ENCODE measurements at regions not wholly inside any gene's neighbourhood (a gene's known extent, or its start where the extent isn't known, plus 50 kb on each side); places are given as distances from the start of the nearest gene placed in this dataset.
"Not testable (repeated sequence)": the region's sequence is repeated elsewhere in the genome, so short reads cannot be mapped to it uniquely, and the experiment has no call there.

DNA sequence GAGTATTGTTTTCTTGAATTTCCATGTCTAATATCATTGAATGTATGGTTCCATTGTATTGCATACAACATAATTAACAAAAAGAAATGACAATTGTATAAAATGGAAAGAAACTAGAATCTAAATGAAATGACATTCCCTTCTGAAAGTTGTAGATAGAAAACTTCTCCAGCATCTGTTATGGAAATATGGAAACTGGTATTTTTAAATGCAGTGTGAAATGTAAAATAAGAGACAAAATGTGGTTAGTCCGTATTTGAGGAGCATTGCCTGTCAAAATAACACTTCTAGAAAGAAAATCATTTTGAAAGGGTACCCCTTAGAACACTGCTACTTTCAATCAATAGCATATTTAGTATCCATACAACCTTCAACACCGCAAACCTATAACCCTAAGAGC lies 286.3 kb upstream of the CELF2 start:
- DNase-seq: no peak

DNA sequence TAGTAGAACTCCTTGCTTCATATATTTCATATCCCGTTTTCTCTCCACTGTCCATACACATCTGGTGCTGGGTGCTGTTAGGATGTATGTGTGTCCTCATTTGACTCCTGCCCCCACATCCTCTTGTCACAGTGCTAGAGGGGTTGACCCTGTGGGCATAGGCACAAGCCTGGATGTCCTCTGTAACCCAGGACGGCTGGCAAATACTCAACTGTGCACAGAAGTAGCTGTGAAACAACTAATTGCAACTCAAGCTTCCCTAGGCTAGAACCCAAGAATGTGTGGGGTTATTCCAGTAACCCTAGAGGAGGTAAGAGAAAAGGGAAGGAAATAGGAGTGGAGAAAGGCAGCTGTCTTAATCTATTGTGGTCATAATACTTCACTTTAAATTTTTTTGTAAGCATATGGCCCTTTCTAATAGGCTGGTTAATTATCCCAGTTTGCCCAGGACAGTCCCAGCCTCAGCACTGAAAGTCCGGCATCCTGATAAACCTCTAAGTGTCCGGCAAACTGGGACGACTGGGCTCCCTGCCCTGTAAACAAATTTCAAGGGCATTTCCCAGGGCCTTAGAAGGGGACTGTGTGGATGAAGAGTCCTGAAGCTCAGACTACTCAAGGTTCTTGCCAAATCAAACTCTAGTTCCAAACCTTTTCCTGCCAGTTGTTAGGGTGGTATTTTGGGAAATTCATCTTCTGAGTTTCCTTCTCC lies 283.2 kb upstream of the CELF2 start:
- DNase-seq: no peak

DNA sequence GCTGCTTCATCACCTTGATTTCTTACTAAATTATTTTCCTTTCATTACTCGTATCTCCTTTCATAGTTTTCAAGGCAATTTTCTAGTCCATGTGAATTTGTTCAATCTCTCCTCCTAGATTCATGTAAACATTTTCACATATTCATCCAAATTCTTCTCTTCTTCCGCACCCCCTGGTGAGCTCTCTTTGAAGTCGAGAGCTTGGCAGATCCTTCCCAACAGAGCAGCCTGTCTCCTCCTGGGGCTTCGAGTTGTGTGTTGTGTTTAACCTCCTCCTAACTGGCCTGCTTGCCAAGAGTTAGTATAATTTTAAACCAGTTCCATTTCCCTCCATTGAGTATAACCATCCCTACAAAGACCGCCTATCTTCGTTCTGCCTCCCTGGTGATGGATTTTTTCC lies 272.4 kb upstream of the CELF2 start:
- no peak for DNase-seq

DNA sequence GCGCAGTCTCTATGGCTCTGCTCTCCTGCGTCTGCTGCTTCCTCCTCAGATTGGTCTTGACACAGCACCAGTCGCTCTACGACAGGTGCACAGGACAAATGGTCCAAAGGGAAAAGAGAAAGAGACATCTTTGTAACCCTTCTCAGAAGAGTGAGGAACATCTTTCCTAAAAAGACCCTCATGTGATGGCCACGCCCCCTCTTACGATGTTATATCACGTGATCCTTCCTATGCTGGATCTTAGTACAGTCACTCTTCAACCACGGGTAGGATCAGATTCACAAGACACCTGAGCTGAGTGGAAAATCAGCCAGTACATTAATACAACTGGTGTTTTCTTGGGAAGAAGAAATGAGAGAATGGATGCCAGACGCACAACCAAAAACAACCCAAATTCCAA lies 262.2 kb upstream of the CELF2 start:
- no peak for DNase-seq

DNA sequence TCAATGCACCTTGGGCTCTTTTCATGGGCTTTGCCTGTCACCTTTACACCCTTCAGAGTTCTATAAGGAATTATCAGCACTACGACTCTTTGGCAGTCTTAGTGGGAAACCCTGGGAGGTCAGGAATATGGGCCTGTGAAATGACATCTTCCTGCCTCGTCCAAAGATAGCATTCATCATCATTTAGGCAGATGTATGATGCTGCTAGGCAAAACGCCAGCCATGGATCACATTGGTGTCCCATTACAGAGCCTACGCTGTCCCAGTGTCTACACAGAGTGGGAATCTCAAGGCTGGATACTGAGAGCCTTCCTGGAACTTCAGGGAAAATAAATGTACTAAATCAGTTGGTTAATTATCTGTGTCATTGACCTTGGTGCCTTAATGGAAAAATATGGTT lies 259.4 kb upstream of the CELF2 start:
- DNase-seq: peak; percentile 57

DNA sequence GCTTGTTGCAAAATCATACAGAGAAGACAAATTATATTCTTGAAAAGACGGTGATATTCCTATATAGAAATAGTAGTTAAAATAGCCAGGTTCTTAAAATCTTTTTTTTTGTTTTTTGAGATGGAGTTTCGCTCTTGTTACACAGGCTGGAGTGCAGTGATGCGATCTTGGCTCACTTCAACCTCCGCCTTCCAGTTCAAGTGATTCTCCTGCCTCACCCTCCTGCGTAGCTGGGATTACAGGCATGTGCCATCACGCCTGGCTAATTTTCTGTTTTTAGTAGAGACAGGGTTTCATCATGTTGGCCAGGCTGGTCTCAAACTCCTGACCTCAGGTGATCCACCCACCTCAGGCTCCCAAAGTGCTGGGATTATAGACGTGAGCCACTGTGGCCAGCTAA lies 257.9 kb upstream of the CELF2 start:
- not testable (repeated sequence) for DNase-seq

DNA sequence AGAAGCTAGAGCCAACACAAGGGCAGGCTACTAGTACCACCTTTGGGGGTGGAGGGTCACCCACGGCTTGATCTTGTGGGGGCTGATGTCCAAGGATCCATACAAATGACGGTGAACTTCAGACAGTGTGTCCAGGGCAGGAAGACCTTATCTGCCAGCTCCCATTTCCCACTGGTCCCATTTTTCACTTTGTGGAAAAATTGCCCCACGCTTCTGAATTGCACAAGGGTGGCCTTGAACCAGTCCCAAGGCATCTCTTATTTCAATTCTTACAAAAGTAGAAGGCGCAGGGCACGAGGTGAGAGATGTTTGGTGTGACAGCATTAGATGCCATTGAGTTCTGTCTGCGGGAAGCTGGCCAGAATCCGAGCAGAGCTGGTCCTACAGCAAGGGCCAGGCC lies 252.7 kb upstream of the CELF2 start:
- no peak for DNase-seq

DNA sequence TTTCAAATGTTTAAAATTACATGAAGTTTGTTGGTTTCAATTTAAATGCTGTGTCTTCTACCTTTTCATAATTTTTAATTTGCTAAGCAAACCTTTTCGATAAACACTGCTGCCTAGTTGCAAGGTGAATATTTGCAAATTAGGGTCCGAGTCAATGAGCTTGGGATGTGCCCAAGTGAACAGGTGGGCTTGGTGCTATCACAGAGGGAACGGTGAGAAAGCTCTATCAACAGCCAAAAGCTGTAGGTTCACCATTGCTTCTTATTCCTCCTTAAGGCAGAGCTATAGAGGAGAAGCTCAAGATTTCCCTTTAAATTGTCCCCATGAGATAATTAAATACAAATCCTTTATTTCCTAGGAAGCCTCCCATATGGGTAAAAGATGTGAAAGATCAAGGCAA lies 245.3 kb upstream of the CELF2 start:
- DNase-seq: no peak

DNA sequence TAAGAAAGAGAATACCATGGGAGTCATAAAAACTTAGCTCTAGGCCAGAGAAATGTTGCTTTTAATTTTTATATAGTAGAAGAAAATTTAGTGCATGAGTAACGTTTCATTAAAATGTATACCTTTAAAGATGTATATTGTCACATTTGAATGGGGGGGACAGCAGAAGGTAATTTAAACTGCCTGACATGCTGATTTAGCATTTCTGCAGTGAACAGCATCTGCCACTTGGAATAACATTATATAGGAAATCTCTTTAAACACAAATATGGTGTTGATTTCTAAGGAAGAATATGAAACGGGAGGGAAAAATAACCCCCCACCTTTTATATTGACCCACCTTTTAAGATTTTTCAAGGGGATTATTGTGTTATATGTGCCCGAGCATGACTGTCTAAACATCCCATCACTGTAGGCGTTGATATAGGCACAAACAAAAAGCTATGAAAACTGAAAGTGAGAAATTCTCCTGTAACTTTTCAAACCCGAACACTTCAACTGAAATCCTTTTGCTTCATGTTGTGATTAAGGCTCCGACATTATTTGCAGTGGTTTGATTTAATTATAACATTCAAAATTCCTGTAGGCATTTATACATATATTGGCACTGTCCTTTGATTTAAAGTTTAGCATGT lies 244.7 kb upstream of the CELF2 start:
- no peak for DNase-seq

DNA sequence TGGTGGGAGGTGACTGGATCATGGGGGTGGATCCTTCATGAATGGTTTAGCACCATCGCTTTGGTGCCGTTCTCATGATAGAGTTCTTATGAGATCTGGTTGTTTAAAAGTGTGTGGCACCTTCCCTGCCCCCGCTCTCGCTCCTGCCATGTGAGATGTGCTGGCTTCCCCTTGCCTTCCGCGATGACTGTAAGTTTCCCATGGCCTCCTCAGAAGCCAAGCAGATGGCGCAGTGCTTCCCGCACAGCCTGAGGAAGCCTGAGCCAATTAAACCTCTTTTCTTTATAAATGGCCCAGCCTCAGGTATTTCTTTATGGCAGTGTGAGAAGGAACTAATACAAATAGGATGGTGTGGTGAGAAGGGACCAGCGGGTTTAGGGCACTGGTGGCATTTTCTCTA lies 243.3 kb upstream of the CELF2 start:
- DNase-seq: no peak

DNA sequence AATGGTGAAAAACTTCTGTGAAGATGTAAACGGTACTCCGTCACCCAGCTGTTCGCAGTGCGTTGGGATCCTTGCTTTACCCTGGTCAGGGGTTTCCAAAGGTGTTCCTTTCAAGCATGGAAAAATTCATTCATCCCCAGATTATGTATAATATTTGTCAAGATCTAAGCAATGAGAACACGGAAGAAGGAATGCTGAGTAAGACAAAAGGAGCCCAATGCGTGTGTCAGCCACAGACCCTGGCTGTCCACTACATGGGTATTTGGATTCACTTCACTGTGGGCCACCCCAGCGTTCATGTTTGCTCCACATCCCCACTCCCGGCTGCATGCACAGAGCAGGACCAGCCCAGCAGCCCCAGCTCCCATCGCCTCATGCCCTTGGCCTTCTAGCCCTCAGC lies 241.3 kb upstream of the CELF2 start:
- no peak for DNase-seq

DNA sequence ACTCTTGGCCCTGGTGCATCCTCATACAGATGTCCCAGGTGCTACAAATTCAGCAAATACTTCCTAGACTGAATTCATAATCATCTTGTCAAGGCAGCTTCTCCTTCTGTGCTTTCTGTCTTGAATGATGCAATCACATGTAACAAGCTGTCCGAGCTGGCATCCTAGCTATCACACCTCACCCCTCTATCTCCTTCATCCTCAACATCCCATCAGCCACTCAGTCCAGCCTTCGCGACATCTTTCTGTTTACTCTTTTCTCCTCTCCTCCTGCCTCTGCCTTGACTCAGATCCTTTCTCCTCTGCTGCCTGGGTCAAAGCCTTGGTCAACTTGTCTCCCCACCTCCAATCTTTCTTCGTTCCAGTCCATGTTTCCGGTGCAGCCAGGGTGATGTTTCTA lies 240.4 kb upstream of the CELF2 start:
- no peak for DNase-seq

DNA sequence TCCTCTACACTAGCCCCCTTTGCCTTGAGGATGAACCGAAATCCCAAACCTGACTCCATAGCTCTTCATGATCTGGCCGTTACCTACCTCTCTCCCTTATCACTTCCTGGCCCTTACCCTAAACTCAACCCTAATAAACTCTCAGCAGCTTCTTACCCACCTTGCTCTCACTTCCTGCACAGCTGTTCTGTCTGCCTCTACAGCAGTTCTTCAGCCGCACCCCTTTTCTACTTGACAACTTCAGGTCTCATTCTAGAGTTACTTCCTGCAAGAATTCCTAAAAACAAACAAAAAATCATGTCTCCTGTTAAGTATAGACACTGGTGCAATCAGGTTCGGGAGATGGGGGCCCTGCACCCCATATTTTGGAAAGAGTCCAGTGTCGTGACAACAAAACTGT lies 239.9 kb upstream of the CELF2 start:
- no peak for DNase-seq

DNA sequence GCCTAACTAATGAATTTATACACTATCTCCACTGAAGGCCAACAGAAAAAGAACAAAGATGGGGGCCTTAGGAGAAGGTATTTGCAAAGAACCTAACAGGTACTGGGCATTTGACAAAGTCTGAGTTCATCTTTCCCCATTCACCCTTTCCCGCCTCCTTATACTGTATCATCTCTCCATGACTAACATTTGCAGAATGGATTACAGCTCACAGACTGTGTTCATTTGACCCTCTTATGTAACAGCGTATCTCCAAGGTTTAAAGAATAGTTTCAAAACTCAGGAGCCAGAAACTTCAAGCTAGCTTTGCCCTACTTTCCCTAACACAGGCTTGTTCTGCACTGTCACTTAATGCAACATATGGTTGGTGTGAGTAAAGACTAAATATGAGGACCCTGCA lies 238.7 kb upstream of the CELF2 start:
- DNase-seq: no peak

DNA sequence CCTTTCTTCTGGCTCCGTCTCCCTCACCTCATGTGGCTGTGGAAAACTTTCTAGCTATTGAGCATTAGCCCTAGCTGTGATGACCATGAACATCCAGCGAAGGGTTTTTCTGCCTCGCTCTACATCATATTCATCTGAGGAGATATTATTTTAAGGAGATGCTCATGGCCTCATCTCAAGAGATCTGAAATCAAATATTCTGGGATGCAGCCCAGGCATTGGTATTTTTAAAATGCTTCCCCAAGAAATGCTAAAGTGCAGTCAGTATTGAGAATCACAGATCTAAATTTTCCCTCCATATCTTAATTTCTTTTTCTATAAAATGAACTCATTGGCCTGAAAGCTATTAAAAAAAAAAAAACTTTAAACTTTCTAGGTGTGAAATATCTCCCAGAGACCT lies 238.2 kb upstream of the CELF2 start:
- no peak for DNase-seq

DNA sequence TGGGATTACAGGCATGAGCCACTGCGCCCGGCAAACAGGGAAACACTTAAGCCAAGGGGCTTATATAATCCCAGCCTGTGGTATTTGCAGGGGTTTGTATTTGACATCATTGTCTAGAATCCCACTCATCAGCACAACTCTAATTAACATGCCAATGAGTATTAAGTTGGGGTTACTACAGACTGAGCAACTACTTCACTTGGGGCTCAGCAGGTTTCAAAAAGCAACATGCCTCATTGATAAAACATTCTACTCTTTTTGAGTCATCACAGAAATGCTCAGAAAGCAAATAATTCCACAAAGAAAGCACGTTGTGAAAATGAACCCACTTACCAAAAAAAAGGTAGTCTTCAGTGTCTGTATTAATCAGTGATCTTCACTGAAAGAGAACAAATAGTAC lies 236.9 kb upstream of the CELF2 start:
- DNase-seq: no peak

DNA sequence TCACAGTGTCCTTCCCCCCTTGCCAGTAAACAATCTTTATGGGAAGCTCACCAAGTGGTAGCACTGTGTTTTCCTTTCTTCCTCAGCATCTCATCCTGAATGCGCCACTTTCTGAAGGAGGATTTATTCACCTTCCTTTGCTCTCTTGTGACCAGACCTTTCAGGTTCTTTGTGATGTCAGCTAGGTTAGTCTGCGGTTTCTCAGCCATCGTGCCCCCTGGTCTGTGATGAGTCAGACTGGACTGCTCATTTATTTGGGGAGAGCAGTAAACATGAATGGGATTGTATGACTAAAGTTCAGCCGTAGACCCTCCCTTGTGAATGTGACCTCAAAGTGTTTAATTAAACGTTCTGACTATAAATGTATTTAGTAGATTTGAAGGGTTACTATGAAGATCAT lies 235.1 kb upstream of the CELF2 start:
- no peak for DNase-seq

DNA sequence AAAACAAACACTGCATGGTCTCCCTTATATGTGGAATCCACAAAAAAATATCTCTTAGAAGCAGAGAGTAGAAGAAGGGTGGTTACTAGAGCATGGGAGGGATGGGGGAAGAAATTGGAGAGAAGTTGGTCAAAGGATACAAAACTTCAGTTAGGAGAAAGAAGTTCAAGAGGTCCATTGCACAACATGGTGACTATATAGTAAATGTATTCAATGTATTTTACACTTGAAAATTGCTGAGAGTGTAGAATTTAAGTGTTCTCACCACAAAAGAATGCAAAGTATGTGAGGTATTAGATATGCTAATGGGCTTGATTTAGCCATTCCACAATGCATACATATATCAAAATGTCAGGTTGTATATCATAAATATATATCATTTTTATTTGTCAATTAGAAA lies 232.0 kb upstream of the CELF2 start:
- DNase-seq: no peak

DNA sequence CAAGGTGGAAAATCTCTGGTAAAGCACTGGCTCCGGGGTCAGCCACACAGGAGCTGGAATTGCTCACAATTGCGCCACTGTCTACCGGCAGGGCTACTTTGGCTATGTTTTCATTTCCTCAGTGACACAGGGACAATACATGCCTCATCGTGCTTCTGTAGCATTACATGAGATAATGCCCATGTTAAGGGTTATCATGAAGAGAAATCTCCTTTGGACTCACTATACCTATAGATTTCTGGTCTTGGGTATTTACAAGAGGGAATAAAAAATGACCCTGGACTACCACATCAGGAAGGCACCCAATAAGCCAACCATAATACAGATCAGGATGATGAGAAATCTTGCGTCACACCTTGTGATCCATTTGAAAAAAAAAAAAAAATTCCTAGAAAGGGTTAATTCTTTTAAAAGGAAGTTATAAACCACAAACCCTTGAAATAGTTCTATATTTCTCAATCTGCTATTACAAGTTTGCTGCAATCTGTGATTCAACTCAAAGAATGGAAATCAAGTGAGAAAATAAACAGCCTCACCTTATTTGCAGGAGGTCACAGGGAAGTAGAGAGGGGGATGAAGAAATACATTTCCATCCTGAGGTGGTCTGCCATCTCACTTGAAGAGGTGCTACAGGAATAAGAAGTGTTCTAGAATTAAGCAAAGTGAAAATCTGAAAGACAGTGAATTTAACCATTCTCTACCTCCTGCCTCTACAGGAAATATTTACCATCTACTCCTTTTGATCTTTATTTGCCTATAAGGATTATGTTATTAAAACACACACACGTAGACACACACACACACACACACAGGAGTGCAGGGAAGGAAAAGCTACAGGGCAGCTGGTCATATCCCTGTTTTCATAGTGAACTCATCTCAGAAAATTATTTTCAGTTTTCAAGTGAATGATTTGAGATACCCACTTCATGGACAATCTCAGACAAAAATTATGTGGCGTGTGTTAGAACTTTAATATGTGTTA lies 231.3 kb upstream of the CELF2 start:
- no peak for DNase-seq

DNA sequence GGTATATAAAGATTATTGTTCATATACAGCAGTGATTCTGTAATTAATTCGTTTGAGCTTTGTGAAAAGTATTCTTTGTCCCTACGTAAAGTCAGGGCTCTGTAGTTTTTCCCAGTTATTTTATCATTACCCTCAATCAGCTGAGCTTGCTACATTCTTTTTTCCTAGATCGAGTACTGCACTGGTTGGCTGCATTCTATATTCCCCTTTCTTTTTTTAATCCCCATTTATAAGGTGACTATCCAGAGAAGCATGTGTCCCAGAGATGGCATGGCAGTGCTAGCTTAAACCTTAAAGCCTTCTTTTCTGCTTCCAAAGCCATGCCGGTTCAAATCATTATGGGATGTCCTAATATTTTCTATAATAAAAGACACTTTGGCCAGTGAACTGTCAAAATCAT lies 230.1 kb upstream of the CELF2 start:
- no peak for DNase-seq

DNA sequence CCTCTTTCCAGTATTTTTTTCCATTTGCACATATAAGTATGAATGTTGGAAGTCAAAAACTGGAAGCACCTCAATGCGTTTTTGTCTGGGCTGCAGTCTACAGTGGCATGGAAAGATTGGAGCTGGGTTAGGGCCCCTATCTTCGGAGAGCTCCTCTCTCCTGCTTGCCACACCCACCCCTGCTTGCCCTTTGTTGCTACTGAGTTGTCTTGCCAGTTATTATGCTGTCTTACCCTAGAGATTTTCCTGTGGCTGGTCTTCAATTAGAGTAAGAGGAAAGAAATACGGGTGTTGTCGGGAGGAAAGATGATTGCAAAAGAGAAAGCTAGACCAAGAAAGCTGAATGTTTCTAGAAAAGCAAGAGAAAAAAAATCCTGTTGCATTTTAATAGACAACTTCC lies 228.9 kb upstream of the CELF2 start:
- DNase-seq: no peak

DNA sequence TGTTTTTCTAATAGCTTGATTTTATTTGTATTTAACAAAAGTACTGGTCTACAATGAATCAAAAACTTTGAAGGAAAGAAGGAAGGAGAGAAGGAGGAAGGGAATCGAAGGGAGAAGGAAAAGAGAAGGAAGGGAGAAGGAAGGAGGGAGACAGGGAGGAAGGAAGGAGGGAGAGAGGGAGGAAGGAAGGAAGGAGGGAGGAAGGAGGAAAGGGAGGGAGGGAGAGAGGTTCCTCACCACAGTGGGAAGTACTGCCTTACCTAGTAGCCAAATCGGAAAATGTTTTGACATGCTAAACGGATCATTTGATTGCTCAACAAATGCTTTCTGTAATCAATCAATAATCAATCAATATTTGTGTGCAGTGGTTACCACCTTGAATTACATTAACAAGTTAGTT lies 225.8 kb upstream of the CELF2 start:
- DNase-seq: no peak

DNA sequence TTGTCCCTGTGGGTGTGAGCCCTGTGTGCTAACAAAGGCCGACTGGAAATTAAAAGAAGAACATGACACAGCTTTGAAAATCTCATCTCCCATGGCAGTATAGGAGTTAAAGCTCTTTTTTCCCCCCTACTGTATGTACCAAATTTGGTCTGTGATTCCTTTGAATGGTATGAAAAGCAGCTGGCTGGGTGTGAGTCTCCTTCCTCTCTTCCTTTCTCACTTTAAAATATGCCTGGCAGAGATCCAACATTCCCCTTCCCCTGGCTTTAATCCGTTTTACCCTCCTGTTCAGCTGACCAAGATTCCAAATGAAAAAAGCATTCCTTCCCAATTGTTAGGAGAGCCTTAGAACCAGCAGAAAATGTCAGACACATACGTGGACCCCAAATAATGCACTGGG lies 225.0 kb upstream of the CELF2 start:
- DNase-seq: no peak

DNA sequence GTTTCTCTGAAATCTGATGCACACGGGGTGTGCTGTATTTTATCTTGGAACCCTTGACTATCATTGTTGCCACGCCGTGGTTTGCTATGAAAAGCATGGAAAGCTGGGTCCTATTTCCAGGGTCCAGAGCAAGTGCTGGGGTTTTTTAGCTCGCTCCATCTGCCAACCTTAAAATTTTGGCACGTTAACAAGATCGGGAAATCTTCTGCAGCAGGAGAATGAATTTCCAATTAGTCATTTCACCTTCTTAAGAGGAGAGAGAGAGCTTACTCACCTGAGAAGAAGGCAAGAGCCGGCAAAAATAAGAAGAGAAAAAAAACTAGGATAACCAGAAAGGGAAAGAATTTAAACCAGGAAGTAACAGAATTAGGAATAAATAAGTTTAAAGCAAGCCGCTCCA lies 223.6 kb upstream of the CELF2 start:
- no peak for DNase-seq
